ENCODE measurements at regions not wholly inside any gene's neighbourhood (a gene's known extent, or its start where the extent isn't known, plus 50 kb on each side); places are given as distances from the start of the nearest gene placed in this dataset.

DNA sequence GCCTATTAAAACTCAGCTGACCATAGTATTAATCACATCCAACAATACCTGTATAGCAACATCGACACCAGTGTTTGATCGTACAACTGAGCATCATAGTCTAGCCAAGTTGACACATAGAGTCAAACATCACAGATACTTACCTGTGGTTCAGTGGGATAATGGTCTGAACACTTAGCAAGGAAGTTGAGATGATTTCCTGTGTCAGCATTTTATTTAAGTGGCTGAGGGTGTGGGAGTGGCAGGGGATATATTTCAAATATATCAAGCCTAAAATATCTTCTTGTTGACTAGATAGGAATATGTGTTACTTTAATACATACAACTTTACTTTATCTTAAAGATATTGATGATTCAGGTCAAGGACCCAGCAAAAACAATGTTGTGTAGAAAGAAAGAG lies 1038.6 kb downstream of the TSN start:
- TF ChIP-seq POLR2A (IDR thresholded peaks at IDR 0.05): no peak
- TF ChIP-seq, protein P1, sequence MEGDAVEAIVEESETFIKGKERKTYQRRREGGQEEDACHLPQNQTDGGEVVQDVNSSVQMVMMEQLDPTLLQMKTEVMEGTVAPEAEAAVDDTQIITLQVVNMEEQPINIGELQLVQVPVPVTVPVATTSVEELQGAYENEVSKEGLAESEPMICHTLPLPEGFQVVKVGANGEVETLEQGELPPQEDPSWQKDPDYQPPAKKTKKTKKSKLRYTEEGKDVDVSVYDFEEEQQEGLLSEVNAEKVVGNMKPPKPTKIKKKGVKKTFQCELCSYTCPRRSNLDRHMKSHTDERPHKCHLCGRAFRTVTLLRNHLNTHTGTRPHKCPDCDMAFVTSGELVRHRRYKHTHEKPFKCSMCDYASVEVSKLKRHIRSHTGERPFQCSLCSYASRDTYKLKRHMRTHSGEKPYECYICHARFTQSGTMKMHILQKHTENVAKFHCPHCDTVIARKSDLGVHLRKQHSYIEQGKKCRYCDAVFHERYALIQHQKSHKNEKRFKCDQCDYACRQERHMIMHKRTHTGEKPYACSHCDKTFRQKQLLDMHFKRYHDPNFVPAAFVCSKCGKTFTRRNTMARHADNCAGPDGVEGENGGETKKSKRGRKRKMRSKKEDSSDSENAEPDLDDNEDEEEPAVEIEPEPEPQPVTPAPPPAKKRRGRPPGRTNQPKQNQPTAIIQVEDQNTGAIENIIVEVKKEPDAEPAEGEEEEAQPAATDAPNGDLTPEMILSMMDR (IDR thresholded peaks at IDR 0.05): no peak
